ENCODE measurements at regions not wholly inside any gene's neighbourhood (a gene's known extent, or its start where the extent isn't known, plus 50 kb on each side); places are given as distances from the start of the nearest gene placed in this dataset.

- in situ Hi-C loops (cut with MboI; ENCODE audit: low sequenced_read_pairs) (no loop called here), dilution Hi-C loops (cut with HindIII; ENCODE audit: low sequenced_read_pairs, unreplicated experiment) (no loop called here), intact Hi-C loops (cut with micrococcal nuclease) (no loop called here)
- Histone ChIP-seq H2BK20ac (ENCODE audit: low read depth, low read length) (no peak overlapping the region), H3K9me3 (ENCODE audit: control insufficient read depth, insufficient read depth, low read length) (peaks cover 2% of the 10 kb centered on the region), H3K9me1 (ENCODE audit: insufficient read depth, low read length) (peaks cover 2% of the 10 kb centered on the region; the same call in 1 of the 2 replicates), H2AK5ac (ENCODE audit: low read depth, low read length) (no peak overlapping the region), H3K4ac (ENCODE audit: low read depth, low read length) (no peak overlapping the region), H3K27me3 (ENCODE audit: control insufficient read depth, insufficient read depth, low read length) (peaks cover 19% of the 10 kb centered on the region), H4K91ac (ENCODE audit: insufficient read depth, low read depth, low read length) (no peak overlapping the region), H2AK9ac (replicated peaks; ENCODE audit: low read depth, low read length, poor library complexity) (no peak overlapping the region), H4K5ac (ENCODE audit: low read depth, low read length) (no peak overlapping the region), H3K4me2 (ENCODE audit: low read depth, low read length) (no peak overlapping the region), H2BK120ac (ENCODE audit: low read depth, low read length) (no peak overlapping the region), H2BK15ac (ENCODE audit: low read depth, low read length) (no peak overlapping the region), H4K20me1 (ENCODE audit: insufficient read depth, low read length) (no peaks in the 10 kb centered on the region), H3K4me1 (ENCODE audit: control insufficient read depth, insufficient read depth, low read length) (no peaks in the 10 kb centered on the region), H3K4me3 (ENCODE audit: insufficient read depth, low read depth, low read length) (no peak overlapping the region), H3K27ac (ENCODE audit: insufficient read depth, low read length) (no peak overlapping the region), H3K36me3 (ENCODE audit: control insufficient read depth, insufficient read depth, low read length) (no peaks in the 10 kb centered on the region), H3K56ac (ENCODE audit: extremely low read depth, insufficient read depth, low read length) (no peak overlapping the region), H3K79me1 (ENCODE audit: low read depth in 1 of 2, low read length in 2 of 2) (no peaks in the 10 kb centered on the region), H3K9ac (ENCODE audit: low read depth, low read length) (no peak overlapping the region), H3K23ac (ENCODE audit: low read depth, low read length) (no peak overlapping the region), H4K8ac (ENCODE audit: low read depth in 2 of 2, low read length in 2 of 2) (no peak overlapping the region), H3K18ac (ENCODE audit: low read depth, low read length) (no peak overlapping the region), H3K14ac (replicated peaks; ENCODE audit: low read depth, low read length) (no peak overlapping the region), H2AFZ (replicated peaks; ENCODE audit: low read length, poor library complexity) (no peak overlapping the region), H2BK5ac (ENCODE audit: low read depth, low read length, poor library complexity, severe bottlenecking) (no peak overlapping the region)
- WGBS, 2 experiments (ENCODE audit: extremely low coverage in 2 of 2, insufficient read length in 1 of 2) = no CpG with 5 or more reads among the region's 2 CpGs
- BruUV-seq (replicated peaks) = no TSS peak
- DNase-seq (no peak), ATAC-seq (ENCODE audit: low read depth) (no peak)
- POLR2A ChIA-PET (ENCODE audit: unreplicated experiment) = no interaction called here
- CTCF ChIA-PET = no interaction called here
- TF ChIP-seq FOS (IDR thresholded peaks at IDR 0.05; ENCODE audit: low read depth, low read length) (no peak), MAFK (IDR thresholded peaks at IDR 0.05; ENCODE audit: low read depth, low read length) (no peak), NFE2L2 (IDR thresholded peaks at IDR 0.05; ENCODE audit: low read depth, low read length) (no peak), BHLHE40 (IDR thresholded peaks at IDR 0.05; ENCODE audit: low read depth, low read length) (no peak), ELK1 (IDR thresholded peaks at IDR 0.05; ENCODE audit: borderline replicate concordance, low read depth, low read length) (no peak)
Observed at GRCh38 chr1:24250224-24250623, 63.1 kb upstream of the IFNLR1 start.
